ELR (cell line): ENCODE measurements at regions not wholly inside any gene's neighbourhood (a gene's known extent, or its start where the extent isn't known, plus 50 kb on each side); places are given as distances from the start of the nearest gene placed in this dataset.
A peak's percentile ranks its signal among the peaks of the same experiment; 100 is the strongest.

ENCODE experiments used
- DNase-seq: peaks from one replicate; pipeline ENCODE4 v3.0.0-alpha.2; 2015; ENCODE audit warnings: low read depth

DNA sequence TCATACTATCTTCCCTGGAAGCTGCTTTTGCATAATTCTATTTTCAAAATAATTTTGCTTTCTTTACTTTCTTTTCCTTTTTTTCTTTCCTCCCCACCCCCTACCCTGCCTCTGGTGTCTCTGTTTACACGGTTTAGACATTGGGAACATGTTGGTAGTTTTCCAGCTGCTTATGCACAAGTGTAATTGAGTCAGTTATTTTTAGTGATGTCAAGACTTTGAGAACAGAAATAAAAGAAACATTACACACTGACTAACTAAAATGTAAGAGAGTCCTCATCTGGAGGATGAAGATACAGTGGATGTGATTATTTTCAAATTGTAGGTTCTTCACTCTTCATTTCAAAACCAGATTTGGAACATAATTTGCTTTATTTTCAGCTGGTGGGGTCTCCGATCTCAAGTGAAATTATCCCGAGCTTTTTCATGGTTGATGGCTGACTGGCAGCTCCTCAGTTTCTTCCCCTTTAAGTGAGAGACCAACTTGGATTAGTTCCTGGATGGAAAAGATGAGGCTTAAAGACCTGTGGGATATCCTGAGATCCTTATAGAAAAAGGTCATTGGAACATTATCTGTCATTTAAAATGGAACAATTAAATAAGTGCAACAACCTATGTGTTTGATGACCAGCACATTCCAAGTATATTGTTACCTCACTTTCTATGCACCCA is 154.4 kb upstream of the ZNF462 start:
- DNase-seq, result no peak

DNA sequence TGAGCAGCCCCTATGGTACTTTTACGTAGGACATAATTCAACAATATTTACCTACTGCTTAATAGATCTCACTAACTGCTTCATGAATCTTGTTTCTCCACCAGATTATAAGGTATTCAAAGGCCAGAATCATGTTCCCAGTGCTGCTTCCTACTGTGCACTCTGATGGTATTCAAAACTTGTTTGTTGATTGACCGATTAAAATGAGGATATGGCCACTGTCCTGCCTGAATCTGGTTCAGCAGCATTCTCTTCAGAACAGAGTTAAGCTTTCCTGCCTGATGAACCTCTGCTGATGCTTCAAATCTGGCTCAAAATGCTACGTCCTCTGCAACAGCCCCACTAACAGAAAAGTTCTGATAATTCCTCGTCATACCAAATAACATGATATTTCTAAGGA is 150.7 kb upstream of the ZNF462 start:
- no peak for DNase-seq

DNA sequence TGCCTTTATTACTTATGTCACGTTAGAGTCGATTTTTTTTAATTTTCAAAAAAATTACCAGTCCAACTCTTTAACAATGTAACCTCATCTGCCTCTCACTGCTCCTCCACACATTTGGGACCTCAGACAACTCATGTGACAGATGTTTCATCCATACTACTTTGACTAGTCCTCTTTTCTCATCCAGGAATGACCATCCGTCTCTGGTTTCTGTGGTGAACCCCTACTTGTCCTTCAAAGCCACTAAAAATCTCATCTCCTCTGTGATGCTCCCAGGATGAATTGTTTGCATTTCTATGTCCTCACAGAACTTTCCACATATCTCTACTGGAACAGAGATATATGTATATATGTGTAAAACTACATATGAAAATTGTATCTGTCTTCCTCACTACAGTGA is 149.8 kb upstream of the ZNF462 start:
- DNase-seq, result no peak

DNA sequence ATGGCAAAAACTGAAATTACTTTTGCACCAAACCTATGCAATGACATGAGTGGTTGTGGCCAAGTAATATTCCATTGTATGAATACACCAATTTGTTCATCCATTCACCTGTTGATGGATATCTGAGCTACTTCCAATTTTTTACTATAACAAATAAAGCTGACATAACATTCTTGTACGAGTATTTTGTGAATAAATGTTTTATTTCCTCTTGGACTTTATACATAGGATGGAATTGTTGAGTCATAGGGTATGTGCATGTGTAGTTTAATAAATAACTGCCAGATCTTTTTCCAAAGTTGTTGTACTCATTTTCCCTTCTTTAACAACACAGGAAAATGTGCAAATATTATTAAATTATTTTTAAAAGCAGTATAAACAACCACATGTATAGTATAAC is 146.1 kb upstream of the ZNF462 start:
- peak; percentile 3 for DNase-seq

DNA sequence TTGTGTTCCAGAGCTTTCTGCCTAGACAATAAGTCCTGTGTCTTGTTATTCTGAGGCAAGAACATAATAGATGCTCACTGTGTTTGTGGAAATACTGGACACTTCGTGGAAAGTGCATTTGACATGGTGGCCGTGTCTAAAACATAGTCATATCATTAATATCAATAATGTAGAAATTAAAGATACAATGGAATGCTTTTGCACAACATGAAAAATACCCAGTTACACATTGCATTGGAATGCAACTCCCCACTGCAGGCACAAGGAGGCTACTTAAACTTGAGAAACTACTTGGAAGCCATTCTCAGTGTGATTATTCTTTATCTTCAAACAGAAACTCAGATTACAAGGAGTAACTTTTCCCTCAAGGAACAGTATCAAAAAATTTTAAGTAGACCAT is 145.3 kb upstream of the ZNF462 start:
- peak; percentile 71 for DNase-seq

DNA sequence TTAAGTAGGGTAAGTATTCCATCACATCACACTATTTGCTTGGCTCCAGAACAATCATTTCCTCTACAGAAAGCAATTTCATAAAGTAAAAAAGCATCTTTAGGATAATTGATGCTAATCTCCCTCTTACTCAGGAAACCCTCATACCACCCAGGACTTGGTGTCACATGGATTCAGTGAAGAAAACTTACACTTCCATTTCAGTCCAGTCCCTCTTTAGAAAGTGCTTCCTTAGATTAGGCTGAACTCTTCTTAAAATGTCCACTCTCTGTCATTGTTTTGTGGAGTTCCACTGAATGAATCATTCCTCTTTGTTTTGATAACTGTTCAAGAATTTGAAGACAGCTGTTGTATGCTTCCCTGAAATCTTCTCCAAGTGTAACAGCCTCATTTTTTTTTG is 144.0 kb upstream of the ZNF462 start:
- DNase-seq, result peak; percentile 46

DNA sequence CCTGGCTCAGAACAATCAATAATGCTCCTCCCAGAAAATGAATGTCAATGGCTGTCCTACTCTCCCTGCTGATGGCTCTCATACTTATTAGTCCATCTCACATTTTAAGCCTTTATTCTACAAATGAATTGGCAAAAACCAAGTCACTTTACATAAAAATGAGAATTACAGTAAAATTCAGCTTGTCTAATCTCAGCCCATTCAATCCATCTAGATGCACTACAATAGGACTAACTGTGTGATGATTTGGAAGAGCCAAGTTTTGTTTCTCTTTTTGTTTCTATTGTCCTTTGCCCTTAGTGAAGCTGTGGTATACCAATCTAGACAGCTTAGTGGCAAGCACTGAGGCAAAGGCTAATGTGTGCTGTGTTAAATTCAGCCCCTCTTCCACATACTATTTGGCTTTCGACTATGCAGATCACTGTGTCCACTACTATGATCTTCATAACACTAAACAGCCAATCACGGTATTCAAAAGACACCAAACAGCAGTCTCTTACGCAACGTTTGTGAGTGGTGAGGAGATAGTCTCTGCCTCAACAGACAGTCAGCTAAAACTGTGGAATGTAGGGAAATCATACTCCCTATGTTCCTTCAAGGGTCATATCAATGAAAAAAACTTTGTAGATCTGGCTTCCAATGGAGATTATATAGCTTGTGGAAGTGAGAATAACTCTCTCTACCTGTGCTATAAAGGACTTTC is 140.8 kb upstream of the ZNF462 start:
- DNase-seq, result no peak

DNA sequence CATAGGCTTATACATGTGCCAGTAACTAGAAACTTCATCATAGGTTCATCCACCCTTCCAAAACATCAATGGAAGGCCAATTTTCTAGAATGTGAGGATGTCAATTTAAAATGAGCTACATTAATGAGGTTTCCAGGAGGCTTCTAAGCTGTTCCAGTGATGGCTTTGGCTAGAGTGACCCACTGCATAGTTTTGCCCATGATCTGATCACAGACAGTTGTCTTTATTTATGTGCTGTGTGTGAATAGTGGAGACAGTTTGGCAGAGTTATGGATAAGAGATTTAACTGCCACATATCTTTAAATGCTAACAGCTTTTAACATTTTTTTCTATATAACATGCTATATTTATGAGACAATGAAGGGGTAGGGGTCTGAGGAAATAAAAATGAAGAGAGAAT is 139.0 kb upstream of the ZNF462 start:
- DNase-seq, result no peak

DNA sequence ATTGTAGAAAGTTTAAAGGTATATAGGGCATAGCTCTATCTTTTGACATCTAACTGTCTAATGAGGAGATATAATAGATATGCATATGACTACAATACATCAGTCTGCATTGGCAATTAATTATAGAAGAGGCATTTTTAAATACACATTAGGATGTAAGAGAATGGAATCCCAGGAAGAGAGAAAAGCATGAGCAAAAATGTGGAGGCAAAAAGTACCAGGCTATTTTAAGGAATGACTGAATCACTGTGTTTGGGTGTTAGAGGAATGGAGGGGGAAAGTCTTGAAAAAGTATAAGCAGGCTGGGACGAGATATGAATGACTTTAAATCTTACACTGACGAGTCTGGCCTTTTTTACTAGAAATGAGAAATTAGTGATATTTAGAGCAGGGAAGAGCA is 138.4 kb upstream of the ZNF462 start:
- DNase-seq, result no peak

DNA sequence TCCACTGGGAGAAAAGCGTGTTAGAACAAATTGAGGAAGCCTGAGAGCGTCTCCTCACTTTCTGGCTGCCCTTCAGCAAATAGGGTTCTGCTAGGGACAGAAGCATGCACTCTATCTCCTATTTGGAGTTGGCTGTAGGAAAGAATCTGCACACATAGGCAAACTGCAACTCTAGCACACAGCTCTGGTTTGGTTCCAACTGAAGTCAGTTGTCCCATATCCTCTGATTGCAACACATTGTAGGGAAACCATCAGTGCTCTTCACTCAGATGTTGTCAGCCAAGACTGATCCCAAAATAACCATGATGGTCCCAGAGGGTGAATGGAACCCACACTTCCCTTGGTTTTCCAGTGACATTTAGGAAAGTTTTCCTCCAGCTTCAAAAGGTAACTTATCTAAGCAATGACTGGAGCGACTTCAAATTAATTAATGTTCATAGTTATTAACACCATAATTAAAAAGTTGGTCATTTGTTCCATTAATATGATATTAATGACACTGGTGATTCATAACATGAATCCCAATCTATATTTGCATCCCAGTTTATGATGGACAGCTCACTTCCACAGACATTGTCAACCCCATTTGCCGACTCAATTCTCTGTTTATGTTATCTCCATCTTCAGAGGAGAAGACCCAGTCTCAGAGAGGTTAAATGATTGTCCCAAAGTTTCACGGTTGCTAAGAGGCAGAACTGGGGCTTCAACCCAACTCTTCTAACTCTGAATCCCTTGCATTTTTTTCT is 136.7 kb upstream of the ZNF462 start:
- DNase-seq, result no peak

DNA sequence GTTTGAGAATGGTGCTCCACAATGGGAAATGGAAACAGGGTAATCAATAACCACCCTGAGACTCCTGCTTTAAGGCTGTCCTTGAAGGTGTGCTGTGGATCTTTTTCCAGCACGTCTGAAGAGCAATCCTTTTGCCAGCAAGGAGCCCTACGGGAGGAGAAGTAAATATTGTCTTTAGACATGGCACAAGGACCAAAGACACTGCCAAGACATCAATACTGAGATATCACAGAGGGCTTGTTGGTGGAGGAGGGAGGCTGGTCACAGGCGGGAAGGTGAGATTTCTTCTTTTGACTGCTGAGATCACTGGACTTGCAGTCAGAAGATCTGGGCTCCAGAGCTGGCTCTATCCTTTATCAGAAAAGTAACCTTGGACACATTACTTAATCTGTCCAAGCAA is 135.0 kb upstream of the ZNF462 start:
- no peak for DNase-seq

DNA sequence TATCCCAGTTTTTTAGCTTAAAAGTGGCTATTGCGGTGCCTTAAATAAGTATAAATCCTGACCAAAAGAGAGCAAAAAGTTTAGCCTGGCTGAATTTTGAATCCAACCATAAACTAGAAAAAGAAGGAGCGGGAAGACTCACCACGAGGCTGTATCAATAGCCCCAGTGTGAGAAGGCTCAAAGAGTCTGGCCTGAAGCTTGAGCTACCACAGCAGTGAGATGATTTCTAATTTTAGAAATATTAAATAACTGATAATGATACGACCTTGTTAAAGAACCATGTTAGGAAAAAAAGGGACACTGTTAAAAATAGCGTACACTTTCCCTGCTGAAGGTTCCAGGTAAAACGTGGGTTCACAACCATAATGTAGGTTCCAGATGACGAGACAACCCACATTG is 134.1 kb upstream of the ZNF462 start:
- DNase-seq, result no peak

DNA sequence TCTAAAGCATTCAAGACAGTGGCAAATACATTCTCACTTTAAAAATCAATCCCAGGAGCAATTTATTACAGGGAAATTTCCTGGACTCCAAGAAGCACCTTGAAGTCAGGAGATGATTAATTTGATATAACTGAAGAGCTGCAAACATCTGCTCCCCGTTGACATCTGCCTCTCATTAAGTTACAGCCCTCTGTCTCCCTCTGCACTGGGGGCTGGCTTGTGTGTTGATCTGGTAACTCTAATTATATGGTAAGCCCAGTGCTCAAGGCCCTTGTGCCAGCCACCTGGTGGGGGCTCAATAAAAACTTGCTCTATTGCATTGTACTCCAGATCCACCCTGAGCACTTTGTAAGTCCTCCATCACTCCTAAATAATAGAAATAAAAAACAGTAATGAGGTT is 131.1 kb upstream of the ZNF462 start:
- no peak for DNase-seq

DNA sequence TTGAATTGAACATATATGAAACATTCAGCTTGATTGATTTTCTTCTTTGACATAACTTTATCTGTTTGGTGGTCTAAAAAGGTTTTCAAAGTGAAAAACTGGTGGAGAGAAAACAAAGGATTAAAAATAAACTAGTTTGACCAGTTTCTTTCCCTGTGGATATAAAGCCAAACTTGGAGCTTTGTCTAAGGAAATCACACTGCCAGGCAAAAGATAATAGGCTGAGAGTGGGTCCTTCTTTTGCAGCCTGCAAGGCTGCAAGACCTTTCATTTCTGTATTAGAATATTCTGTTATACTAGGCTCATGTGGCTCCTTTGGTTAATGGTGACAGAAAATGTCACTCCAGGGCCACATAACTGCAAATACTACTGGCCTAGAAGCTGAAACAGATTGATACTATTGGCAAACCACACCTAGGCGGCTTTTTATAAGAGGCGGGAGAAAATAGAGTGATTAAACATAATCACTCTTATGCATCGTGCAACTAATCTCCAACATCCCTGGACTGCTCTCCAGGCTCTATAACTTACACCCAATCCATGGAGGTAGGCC is 129.1 kb upstream of the ZNF462 start:
- DNase-seq, result no peak

DNA sequence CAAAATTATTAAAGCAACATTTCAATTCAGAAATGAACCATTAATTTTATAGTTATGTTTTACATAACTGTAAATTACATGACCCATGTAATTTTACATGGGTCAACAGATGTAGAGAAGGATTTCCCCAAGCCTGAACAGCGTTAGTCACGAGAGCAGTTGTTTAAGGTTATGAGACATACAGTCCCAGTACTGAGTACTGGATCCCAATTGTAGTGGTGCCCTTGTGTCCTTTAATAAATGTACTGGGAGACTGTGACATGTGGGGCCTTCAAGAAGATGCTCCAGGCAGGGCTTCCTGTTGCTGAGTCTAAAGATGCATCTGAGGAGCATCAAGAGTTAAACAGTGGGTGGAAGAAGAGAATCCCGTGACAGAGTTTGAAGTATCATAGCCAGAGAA is 125.5 kb upstream of the ZNF462 start:
- DNase-seq, result no peak

DNA sequence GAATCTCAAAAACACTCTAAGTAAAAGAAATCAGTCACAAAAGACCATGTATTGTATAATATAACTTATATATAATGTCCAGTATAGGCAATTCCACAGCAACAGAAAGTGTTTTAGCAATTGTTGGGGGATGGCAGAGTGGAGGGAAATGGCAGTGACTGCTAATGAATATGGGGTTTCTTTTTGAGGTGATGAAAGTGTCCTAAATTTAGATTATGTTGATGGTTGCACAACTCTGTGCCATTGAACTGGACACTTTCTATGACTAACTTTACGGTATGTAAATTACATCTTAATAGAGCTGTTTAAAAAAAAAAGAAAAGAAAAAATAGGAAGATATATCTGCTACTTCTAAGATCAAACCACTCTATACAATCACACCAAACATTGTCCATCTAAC is 124.9 kb upstream of the ZNF462 start:
- DNase-seq, result no peak

DNA sequence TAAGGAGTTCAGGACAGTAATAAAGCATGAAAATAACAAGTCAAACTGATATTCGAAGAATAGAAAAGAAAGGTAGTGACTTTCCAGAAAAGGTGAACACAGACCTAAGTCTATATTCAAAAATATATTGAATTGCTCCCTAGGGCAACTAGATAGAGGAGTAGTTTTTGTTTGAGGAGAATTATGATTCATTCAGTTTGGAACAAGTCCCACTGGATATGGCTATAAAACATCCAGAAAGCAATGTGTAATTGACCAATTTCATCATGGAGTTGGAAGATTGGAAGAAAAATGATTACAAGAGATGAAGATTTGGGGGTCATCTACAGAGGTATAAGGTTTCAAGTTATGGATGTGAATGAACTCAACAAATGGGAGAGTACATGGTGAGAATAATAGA is 117.5 kb upstream of the ZNF462 start:
- peak; percentile 5 for DNase-seq

DNA sequence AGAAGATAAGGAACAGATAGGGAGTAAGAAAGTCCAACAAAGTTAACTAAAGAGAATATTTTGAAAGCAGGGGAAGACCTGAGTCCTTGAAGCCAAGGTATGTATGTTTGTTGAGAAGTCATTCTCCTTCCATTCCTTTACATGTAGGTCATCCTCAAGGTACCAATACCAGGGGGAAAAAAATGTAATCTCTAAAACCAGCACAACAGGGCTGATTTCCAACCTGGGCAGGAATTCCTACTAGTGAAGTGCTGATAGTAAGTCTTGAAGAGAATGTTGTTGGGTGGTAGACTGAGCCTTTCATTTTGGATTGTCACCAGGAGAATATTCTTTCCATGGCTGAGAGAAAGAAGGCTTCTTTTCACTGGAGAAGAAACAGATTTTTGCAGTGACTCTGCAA is 117.1 kb upstream of the ZNF462 start:
- no peak for DNase-seq

DNA sequence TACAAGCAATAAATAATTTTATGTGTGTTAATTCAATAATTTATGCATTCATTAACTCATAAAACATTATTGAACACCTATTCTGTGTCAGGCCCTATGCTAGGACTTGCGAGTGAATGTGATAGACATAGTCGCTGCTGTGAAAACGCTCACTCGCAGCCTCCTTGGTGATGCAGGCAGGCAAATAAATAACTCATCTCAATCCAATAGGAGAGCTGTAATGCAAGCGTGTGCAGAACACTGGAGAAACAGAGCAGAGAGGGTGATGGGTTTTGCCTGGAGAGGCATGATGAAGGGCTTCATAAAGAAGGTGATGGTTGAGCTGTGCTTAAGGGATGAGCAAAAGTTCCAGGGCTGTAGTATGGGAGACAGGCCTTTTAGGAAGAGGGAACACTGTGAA is 111.3 kb upstream of the ZNF462 start:
- DNase-seq, result no peak

DNA sequence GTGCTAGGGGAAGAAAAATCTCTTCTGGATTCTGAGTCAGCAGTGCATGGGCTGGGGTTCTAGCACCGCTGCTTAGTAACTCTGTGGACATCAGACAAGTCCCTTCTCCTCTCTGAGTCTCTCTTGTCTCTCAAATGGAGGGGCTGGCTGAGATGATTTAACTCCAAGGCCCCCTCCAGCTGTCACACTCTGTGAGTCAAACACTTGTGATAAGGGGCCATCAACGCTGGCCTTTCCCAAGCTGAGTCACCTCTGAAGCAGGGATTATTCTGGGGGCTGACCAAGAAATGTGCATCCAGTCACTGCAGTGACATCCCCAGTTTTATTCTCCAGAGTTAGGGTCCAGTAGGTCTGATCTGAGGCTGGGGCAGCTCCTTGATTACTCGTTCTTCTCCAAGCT is 110.4 kb upstream of the ZNF462 start:
- DNase-seq, result peak; percentile 10

DNA sequence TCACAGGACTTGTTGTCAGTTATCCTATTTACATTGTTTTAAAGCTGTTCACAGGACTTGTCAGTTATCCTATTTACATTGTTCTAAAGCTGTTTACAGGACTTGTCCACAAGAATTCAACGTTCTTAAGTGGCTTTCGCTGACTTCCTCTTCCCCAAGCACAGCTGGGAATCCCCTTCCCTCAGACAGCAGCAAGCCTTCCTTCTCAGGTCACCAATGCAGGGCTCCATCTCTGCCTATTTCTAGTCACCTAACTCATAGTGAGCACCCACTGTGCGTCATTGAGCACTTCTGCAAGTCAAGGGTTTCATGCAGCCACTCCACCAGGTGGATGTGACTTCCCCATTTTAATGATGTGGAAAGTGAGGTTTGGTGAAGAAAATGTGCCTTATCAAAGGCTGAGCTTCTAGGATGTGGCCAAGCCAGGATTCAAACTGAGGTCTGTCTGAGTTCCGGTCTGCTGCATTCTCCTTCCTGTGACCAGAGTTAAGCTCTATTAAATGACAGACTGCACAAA is 109.8 kb upstream of the ZNF462 start:
- DNase-seq, result no peak

DNA sequence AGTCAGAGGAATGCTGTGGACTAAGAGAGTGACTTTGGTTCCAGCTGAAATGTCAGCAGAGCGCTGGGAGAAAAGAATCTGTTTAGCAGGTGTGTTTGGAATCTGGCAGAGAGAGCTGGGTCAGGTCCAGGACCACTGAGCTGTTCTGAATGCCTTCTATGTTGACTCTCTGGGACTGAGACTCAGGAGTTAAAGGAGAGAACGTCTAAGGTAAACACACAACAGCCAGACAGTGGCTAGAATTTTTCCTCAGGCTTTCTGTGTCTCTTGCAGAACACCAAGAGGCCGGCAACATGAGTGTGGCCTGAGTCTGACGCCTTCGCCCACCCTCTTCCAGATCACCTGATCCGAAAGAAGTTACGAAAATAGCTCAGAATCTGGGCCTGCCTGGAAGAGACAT is 107.2 kb upstream of the ZNF462 start:
- DNase-seq, result no peak

DNA sequence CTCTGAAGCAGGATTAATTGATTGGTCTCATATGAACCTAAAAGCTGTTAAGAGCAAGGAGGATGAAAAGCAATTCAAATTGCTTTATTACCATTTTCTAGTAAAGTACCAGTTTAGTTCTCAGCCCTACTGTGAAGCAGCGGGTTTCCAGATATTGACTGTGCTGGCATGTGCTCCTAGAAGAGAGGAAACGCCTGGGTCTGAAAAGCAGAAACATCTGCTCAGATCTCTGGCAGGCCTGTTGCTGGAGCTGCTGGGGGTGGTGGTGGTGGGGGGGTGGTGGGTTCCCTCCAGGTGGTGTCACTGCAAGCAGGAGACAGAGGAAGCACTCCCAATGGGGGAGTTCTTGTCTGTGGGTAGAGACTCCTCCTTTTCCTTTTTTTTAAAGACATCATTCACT is 105.5 kb upstream of the ZNF462 start:
- no peak for DNase-seq
